VCaP (cell line): ENCODE measurements at regions not wholly inside any gene's neighbourhood (a gene's known extent, or its start where the extent isn't known, plus 50 kb on each side); places are given as distances from the start of the nearest gene placed in this dataset.
"Not testable (repeated sequence)": the region's sequence is repeated elsewhere in the genome, so short reads cannot be mapped to it uniquely, and the experiment has no call there.

ENCODE experiments used
- H3K27ac ChIP-seq: fragments of 450-650 bp; 2 replicates; pipeline ENCODE4 v1.5.1; 2017
- TF ChIP-seq, protein P1 (sequence below): fragments of 450-650 bp; conservative IDR thresholded peaks from 2 replicates; pipeline ENCODE4 v1.5.1; 2017; ENCODE audit warnings: mild to moderate bottlenecking, moderate library complexity

DNA sequence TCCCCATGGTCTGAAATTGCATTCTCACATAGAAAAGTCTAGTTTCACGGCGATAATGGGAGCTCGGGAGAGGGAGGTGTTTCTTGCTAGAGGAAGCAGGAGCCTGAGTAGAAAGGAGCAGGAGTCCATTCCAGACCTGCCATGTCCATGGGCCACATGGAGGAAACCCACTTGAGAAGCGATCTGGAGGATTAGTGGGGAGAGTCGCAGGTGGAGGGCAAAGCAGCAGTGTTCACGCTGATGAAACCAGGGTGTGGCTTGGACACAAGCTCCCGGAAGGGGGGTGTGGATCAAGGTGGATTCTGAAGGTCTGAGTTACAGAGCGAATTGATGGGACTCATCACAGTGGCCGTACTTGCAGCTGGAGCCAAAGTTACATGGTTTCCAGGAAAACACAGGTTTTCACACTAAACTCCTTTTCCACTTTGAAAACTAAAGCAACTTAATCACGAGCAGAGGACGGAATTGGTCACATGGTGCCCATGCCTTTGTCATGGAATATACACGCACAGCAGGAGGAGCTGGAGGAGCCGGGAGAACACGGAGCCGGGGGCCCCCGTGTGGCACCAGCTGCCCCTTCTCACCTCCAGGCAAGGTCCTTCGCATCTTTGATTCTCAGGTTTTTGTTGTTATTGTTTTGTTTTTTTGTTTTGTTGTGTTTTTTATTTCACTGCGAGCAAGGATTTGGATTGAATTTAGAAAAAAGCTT, 255.1 kb upstream of the MYT1L start:
- no peak overlapping the region for H3K27ac ChIP-seq
- TF ChIP-seq, protein P1, sequence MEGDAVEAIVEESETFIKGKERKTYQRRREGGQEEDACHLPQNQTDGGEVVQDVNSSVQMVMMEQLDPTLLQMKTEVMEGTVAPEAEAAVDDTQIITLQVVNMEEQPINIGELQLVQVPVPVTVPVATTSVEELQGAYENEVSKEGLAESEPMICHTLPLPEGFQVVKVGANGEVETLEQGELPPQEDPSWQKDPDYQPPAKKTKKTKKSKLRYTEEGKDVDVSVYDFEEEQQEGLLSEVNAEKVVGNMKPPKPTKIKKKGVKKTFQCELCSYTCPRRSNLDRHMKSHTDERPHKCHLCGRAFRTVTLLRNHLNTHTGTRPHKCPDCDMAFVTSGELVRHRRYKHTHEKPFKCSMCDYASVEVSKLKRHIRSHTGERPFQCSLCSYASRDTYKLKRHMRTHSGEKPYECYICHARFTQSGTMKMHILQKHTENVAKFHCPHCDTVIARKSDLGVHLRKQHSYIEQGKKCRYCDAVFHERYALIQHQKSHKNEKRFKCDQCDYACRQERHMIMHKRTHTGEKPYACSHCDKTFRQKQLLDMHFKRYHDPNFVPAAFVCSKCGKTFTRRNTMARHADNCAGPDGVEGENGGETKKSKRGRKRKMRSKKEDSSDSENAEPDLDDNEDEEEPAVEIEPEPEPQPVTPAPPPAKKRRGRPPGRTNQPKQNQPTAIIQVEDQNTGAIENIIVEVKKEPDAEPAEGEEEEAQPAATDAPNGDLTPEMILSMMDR: no peak

DNA sequence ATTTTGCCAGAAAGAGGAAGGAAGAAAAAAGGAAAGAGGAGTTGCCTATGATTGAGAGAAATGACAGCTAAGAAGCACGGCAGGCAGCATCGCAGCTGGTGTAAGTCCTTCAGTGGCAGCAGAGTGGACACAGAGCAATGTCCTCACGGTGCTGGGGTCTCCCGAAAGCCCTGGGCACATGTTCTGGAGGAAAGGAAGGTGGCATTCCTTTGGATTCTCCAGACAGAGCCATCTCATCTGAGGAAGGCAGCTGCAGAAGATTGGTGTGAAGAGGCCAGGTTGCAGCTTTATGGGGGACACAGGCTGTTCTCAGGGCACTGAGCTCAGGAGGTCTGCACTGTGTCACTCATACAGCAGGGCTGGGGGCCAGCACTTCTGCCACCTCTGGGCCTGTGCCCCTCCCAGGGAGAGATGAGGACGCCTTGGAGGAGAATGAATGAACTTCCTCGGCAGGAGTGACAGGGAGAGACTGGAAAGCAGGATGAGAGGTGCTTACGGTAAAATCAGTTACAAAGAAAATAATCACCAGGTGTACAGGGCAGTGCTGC, 252.0 kb upstream of the MYT1L start:
- H3K27ac ChIP-seq: no peak overlapping the region
- TF ChIP-seq, protein P1: no peak

DNA sequence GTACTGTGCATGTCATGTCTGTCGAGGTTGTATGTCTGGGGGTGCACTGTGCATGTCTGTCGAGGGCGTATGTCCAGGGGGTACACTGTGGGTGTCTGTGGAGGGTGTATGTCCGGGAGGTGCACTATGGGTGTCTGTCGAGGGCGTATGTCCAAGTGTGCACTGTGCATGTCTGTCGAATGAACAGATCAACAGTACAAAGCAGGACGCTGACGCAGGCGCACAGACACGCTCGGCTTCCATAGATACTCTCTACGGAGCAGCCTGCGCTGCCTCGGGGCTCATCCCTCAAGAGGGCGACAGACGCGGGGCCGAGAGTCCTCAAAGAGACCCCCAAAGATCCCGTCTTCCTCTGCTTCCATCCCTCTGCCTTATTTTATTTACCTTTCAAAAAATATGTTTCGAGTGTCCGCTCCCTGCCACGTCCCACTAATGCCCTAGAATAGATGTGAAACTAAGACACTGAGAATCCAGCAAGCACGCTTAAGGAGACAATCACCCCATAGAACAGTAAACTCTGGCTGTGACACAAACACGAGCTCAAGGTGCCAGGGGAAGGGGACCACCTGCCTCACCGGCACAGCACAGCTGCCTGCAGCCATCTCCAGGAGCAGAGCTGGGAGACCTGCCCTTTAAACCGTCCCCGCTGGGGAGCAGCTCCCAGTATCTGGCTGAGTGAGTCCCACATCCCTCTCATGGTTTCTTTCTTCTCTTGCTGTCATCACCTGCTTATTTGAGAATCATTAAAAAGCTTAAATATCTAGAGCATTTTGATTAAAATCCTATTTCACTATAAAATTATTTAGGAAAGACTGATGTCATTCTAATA, 250.5 kb upstream of the MYT1L start:
- TF ChIP-seq, protein P1: 0 out of 2 replicates have a peak, but pooled peaks have one; percentile 10
- no peak overlapping the region for H3K27ac ChIP-seq

DNA sequence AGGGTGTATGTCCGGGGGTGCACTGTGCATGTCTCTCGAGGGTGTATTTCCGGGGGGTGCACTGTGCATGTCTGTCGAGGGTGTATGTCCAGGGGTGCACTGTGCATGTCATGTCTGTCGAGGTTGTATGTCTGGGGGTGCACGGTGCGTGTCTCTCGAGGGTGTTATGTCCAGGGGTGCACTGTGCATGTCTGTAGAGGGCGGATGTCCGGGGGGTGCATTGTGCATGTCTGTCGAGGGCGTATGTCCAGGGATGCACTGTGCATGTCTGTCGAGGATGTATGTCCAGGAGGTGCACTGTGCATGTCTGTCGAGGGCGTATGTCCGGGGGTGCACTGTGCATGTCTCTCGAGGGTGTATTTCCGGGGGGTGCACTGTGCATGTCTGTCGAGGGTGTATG, 249.8 kb upstream of the MYT1L start:
- not testable (repeated sequence) for H3K27ac ChIP-seq

DNA sequence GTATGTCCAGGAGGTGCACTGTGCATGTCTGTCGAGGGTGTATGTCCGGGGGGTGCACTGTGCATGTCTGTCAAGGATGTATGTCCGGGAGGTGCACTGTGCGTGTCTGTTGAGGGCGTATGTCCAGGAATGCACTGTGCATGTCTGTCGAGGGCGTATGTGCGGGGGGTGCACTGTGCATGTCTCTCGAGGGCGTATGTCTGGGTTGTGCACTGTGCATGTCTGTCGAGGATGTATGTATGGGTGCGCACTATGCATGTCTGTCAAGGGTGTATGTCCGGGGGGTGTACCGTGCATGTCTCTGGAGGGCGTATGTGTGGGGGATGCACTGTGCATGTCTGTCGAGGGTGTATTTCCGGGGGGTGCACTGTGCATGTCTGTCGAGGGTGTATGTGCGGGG, 249.3 kb upstream of the MYT1L start:
- TF ChIP-seq, protein P1: no peak
- no peak overlapping the region for H3K27ac ChIP-seq

DNA sequence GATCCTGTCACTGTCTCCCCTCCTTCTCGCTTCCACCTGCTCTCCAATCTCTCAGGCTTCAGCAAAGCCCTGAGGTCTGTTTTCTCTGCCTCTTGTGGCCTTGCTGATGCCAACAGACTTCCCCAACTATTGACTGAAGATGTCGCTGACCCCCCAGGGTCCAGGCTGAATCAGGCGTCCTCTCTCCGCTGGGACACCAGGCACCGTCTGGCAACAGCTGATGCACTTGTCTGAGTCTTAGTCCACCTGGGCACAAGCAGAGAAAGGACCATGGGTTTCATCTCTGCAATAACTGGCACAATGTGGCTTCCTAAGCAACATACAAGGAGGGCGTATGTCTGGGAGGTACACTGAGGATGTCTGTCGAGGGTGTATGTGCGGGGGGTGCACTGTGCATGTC, 248.7 kb upstream of the MYT1L start:
- TF ChIP-seq, protein P1: no peak
- no peak overlapping the region for H3K27ac ChIP-seq

DNA sequence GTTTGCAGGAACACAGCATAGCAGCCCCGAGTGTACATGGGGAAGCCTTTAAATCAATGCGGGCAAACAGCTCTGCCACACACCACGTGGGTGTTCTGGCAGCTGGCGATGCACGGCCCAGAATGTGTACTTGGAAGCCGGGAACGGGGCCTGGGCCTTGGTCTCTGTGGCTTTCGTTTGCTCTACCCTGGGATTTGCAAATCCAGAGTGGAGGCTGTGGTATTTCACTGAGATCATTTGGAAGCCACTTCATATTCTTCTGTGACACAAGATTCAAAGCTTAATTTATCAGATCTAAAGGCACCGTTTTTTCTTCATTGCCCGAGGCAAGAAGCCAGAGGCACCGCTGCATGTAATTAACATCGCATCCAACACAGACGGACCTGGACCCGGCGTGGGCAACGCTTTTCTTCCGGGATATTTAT, 246.3 kb upstream of the MYT1L start:
- H3K27ac ChIP-seq: peak overlapping the region; percentile 49
- TF ChIP-seq, protein P1: no peak
